Cardiac muscle cell (in vitro differentiated cells and primary cell): ENCODE measurements at regions not wholly inside any gene's neighbourhood (a gene's known extent, or its start where the extent isn't known, plus 50 kb on each side); places are given as distances from the start of the nearest gene placed in this dataset.

ENCODE experiments used
- DNase-seq, 2 donors: peaks; one replicate each; pipeline versions ENCODE4 v3.0.0 to v3.0.0-alpha.2; 2010 to 2017; ENCODE audit warnings: low read depth in 1 of 2, low spot score in 1 of 2
- H3K27ac ChIP-seq: fragments of 200-600 bp; sonication (generic); 2 replicates; pipeline ENCODE4 v1.5.1; 2016
- H3K27me3 ChIP-seq: fragments of 200-600 bp; sonication (generic); 2 replicates; pipeline ENCODE4 v1.6.0; 2016; ENCODE audit warnings: control low read depth
- H3K36me3 ChIP-seq: fragments of 200-600 bp; sonication (generic); 2 replicates; pipeline ENCODE4 v1.5.1; 2016; ENCODE audit warnings: control low read depth
- H3K4me1 ChIP-seq: fragments of 200-600 bp; sonication (generic); 2 replicates; pipeline ENCODE4 v1.8.1; 2017; ENCODE audit warnings: low read depth, mild to moderate bottlenecking, mixed run types
- H3K4me3 ChIP-seq: fragments of 200-600 bp; sonication (generic); 2 replicates; pipeline ENCODE4 v1.5.1; 2016; ENCODE audit warnings: mild to moderate bottlenecking
- H3K9me3 ChIP-seq: fragments of 200-600 bp; sonication (generic); 2 replicates; pipeline ENCODE4 v1.5.1; 2017; ENCODE audit warnings: low read depth, mild to moderate bottlenecking, control low read depth
- TF ChIP-seq, protein P1 (sequence below): IDR thresholded peaks from 2 replicates; pipeline ENCODE4 v1.5.1; 2012; ENCODE audit warnings: low read depth, mild to moderate bottlenecking, low read length

DNA sequence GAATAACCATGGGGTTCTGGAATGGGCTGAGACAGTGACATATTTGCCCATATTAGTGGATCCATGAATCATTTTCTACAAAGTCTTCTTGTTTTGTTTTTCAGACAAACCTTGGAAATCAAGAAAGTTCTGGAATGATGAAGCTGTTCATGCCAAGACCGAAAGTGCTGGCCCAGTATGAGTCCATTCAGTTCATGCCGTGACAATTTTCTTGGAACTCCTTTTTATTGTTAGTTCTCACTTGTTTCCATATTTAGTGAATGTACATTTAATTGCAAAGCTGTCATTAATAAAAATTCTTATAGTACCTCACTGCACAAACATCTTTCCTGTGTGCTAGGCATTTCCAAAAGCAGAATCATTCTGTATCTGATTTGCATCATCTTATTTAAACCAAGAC is 100.6 kb upstream of the KCNJ15 start:
- Histone ChIP-seq H3K4me1 (no peaks in the 10 kb centered on the region), H3K9me3 (no peaks in the 10 kb centered on the region), H3K36me3 (no peaks in the 10 kb centered on the region), H3K4me3 (no peak overlapping the region), H3K27ac (no peak overlapping the region), H3K27me3 (peaks cover 8% of the 10 kb centered on the region)
- TF ChIP-seq, protein P1, sequence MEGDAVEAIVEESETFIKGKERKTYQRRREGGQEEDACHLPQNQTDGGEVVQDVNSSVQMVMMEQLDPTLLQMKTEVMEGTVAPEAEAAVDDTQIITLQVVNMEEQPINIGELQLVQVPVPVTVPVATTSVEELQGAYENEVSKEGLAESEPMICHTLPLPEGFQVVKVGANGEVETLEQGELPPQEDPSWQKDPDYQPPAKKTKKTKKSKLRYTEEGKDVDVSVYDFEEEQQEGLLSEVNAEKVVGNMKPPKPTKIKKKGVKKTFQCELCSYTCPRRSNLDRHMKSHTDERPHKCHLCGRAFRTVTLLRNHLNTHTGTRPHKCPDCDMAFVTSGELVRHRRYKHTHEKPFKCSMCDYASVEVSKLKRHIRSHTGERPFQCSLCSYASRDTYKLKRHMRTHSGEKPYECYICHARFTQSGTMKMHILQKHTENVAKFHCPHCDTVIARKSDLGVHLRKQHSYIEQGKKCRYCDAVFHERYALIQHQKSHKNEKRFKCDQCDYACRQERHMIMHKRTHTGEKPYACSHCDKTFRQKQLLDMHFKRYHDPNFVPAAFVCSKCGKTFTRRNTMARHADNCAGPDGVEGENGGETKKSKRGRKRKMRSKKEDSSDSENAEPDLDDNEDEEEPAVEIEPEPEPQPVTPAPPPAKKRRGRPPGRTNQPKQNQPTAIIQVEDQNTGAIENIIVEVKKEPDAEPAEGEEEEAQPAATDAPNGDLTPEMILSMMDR: no peak
- DNase-seq: no peak

DNA sequence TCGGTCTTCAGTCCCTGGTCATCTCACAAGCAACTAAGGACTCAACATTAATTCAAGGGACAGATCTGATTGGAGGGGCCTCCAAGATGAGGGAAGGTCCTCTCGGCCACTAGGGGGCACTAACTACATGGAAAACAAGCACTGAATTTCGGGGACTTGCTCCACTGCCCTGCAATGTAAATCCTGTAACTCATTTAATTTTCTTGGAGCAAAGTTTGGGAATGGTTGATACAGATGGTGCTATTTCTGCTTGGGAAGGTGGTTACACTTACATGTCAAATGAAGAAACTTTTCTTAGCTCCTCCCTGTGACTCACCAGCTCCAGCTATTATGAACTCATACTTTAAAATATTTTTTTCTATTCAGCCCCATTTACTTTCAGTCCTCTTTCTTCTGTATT is 97.4 kb upstream of the KCNJ15 start:
- Histone ChIP-seq H3K27ac (no peak overlapping the region), H3K9me3 (no peaks in the 10 kb centered on the region), H3K27me3 (peaks cover 8% of the 10 kb centered on the region), H3K4me1 (no peaks in the 10 kb centered on the region), H3K36me3 (no peaks in the 10 kb centered on the region), H3K4me3 (no peak overlapping the region)
- TF ChIP-seq, protein P1: peak; percentile 88
- DNase-seq: peak; percentile 77 to 91

DNA sequence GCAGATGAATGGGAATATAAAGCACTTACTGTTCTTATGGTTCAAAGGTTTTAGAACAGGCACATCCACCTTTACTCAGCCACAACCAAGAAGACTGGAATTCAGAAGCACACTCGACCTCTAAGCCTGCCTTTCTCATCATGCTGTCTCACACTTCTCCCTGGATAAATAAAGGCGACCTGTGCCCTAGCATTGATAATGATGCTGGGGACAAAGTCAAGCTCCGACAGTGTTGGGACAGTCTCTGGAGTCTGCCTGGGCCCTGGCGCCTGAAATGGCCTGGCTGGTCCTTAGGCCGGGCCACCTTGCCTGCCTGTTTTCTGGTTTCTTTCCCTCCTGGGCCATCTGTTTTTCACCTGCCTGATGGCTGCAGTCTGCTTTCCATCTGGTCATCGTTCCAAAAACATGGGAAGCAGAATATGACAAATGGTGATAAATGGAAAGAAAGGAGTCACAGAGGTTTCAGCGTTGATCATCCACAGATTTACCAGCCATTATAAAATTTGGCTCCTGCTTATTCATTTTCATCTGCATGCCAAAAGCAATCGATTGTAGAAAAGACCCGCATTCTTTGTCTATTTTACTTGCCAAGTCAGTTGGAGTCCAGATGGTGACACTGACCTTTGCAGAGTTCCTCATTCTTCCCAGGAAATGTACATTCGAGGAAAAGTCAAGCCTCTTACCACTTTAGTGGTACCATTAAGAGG is 91.2 kb upstream of the KCNJ15 start:
- DNase-seq: peak in 1 of 2 donors; percentile 11
- H3K4me1 ChIP-seq: no peaks in the 10 kb centered on the region
- H3K4me3 ChIP-seq: no peak overlapping the region
- TF ChIP-seq, protein P1: no peak
- no peaks in the 10 kb centered on the region for H3K36me3 ChIP-seq
- H3K9me3 ChIP-seq: no peaks in the 10 kb centered on the region
- no peaks in the 10 kb centered on the region for H3K27me3 ChIP-seq
- H3K27ac ChIP-seq: no peak overlapping the region

DNA sequence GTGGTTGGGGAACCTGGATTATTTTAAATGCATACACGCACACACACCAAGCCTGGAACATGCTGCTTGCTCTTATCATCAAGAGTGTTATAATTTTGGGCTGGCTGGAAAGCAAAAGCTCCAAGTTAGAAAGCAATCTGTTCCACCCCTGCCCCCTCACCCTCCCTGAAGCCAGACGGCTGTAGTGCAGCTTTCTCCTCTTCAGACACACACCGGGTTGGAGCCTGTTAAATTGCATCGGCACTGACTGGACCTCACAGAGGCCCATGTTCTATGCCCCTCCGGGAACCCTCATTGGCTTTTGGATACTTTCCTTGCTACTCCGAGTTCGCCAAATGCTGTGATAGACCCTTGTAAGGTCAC is 90.6 kb upstream of the KCNJ15 start:
- Histone ChIP-seq H3K27me3 (no peaks in the 10 kb centered on the region), H3K4me1 (no peaks in the 10 kb centered on the region), H3K9me3 (no peaks in the 10 kb centered on the region), H3K36me3 (no peaks in the 10 kb centered on the region), H3K27ac (no peak overlapping the region), H3K4me3 (no peak overlapping the region)
- TF ChIP-seq, protein P1: no peak
- DNase-seq: peak in 1 of 2 donors; percentile 23

DNA sequence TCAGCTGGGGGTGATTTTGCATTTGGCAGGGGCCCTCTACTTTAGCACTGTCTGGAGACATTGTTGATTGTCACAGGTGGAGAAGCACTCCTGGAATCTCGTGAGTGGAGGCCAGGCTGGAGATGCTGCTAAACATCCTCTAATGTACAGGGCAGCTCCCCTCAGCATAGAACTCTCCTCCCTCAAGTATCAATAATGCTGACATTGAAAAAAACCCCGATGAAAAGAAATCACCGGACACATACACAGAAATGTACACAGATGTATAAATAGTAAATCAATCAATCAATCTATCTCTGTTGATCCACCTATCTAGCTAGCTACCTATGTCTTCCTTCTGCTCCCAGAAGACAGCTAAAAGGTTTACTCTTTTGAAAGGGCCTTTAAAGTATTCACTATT is 89.4 kb upstream of the KCNJ15 start:
- TF ChIP-seq, protein P1: no peak
- Histone ChIP-seq H3K4me1 (no peaks in the 10 kb centered on the region), H3K27ac (no peak overlapping the region), H3K9me3 (no peaks in the 10 kb centered on the region), H3K27me3 (no peaks in the 10 kb centered on the region), H3K4me3 (no peak overlapping the region), H3K36me3 (no peaks in the 10 kb centered on the region)
- DNase-seq: no peak
